Natural killer cell (primary cell): ENCODE measurements at regions not wholly inside any gene's neighbourhood (a gene's known extent, or its start where the extent isn't known, plus 50 kb on each side); places are given as distances from the start of the nearest gene placed in this dataset.

Experiments used
- ATAC-seq, 3 donors: fragments of 150-1000 bp in 2 of 3; fragments of 200-7000 bp in 1 of 3; cut with Tn5 transposase; 1 replicate in 1 of 3; 2 replicates in 2 of 3; pipeline ENCODE4 v1.10.0; 2021; ENCODE audit warnings: mild to moderate bottlenecking in 2 of 3, moderate library complexity in 2 of 3
- DNase-seq, 2 donors: peaks; one replicate each; pipeline versions ENCODE4 v3.0.0 to v3.0.0-alpha.2; 2013 to 2021; ENCODE audit warnings: mixed read lengths in 1 of 2
- H3K27ac ChIP-seq: one replicate; pipeline ENCODE4 v1.5.1; 2013; ENCODE audit warnings: mild to moderate bottlenecking, low read length
- H3K27me3 ChIP-seq: one replicate; pipeline ENCODE4 v1.6.1; 2013; ENCODE audit warnings: low read length; ENCODE audit not compliant: control insufficient read depth, insufficient read depth
- H3K36me3 ChIP-seq: one replicate; pipeline ENCODE4 v1.6.1; 2013; ENCODE audit warnings: low read length; ENCODE audit not compliant: control insufficient read depth, insufficient read depth
- H3K4me1 ChIP-seq: one replicate; pipeline ENCODE4 v1.6.1; 2013; ENCODE audit warnings: low read length; ENCODE audit not compliant: control insufficient read depth, insufficient read depth
- H3K4me3 ChIP-seq: one replicate; pipeline ENCODE4 v1.5.1; 2013; ENCODE audit warnings: low read length
- H3K9me3 ChIP-seq: one replicate; pipeline ENCODE4 v1.6.1; 2013; ENCODE audit warnings: low read length; ENCODE audit not compliant: control insufficient read depth, insufficient read depth
- H3K27ac Mint-ChIP-seq, 2 donors: one replicate each; pipeline ENCODE4 v1.8.0; 2022; ENCODE audit warnings: mild to moderate bottlenecking in 2 of 2, mixed read lengths in 2 of 2, moderate library complexity in 1 of 2
- H3K27me3 Mint-ChIP-seq, 2 donors: one replicate each; pipeline ENCODE4 v1.8.0; 2022; ENCODE audit warnings: low read depth in 2 of 2, mixed read lengths in 2 of 2
- H3K36me3 Mint-ChIP-seq: one replicate; pipeline ENCODE4 v1.8.0; 2022; ENCODE audit warnings: mixed read lengths
- H3K4me1 Mint-ChIP-seq, 2 donors: one replicate each; pipeline ENCODE4 v1.8.0; 2022; ENCODE audit warnings: mixed read lengths in 2 of 2
- H3K4me3 Mint-ChIP-seq: one replicate; pipeline ENCODE4 v1.8.0; 2022; ENCODE audit warnings: mild to moderate bottlenecking, moderate library complexity, mixed read lengths
- H3K9me3 Mint-ChIP-seq, 2 donors: one replicate each; pipeline ENCODE4 v1.8.0; 2022; ENCODE audit warnings: mixed read lengths in 2 of 2
- WGBS: methylation state at CpG from one replicate; pipeline ENCODE4 v1.1.7; 2013; ENCODE audit warnings: missing lambda C conversion rate; ENCODE audit not compliant: insufficient coverage; 5-methylcytosine and 5-hydroxymethylcytosine counted together
- intact Hi-C: fragments of 100-400 bp; cut with micrococcal nuclease; formaldehyde crosslinking; loops from one replicate; pipeline ENCODE4 v1.14.2; 2022
- TF ChIP-seq, protein P1 (sequence below): fragments of 200-600 bp; IDR thresholded peaks from one replicate; pipeline ENCODE4 v1.8.0; 2022; ENCODE audit warnings: antibody characterized with exemption

DNA sequence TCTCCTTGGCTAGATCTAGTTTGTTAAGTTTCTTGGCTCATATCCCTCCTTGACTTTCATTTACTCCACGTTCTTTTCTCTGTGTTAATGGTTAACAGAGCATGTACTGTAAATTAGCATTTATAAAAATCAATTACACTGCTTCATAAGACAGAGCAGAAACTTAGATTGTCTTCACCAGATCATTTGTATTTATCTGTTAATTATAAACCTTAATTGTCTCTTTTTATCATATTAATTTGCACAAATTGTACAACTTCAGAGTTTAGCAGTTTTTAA lies 221.2 kb upstream of the EGLN3 start:
- TF ChIP-seq, protein P1, sequence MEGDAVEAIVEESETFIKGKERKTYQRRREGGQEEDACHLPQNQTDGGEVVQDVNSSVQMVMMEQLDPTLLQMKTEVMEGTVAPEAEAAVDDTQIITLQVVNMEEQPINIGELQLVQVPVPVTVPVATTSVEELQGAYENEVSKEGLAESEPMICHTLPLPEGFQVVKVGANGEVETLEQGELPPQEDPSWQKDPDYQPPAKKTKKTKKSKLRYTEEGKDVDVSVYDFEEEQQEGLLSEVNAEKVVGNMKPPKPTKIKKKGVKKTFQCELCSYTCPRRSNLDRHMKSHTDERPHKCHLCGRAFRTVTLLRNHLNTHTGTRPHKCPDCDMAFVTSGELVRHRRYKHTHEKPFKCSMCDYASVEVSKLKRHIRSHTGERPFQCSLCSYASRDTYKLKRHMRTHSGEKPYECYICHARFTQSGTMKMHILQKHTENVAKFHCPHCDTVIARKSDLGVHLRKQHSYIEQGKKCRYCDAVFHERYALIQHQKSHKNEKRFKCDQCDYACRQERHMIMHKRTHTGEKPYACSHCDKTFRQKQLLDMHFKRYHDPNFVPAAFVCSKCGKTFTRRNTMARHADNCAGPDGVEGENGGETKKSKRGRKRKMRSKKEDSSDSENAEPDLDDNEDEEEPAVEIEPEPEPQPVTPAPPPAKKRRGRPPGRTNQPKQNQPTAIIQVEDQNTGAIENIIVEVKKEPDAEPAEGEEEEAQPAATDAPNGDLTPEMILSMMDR: no peak
- WGBS: no CpG with 5 or more reads among the region's 1 CpG
- DNase-seq (no peak), ATAC-seq (no peak)
- Mint-ChIP-seq H3K36me3 (no peaks in the 10 kb centered on the region), H3K27ac (no peak overlapping the region), H3K9me3 (no peaks in the 10 kb centered on the region), H3K4me3 (no peak overlapping the region), H3K27me3 (peaks cover 6 to 7% of the 10 kb centered on the region in 2 donors), H3K4me1 (no peaks in the 10 kb centered on the region)
- H3K4me1 ChIP-seq: no peaks in the 10 kb centered on the region
- no peaks in the 10 kb centered on the region for H3K27me3 ChIP-seq
- intact Hi-C loops: no loop called here
- no peak overlapping the region for H3K27ac ChIP-seq
- no peaks in the 10 kb centered on the region for H3K9me3 ChIP-seq
- no peak overlapping the region for H3K4me3 ChIP-seq
- H3K36me3 ChIP-seq: no peaks in the 10 kb centered on the region

DNA sequence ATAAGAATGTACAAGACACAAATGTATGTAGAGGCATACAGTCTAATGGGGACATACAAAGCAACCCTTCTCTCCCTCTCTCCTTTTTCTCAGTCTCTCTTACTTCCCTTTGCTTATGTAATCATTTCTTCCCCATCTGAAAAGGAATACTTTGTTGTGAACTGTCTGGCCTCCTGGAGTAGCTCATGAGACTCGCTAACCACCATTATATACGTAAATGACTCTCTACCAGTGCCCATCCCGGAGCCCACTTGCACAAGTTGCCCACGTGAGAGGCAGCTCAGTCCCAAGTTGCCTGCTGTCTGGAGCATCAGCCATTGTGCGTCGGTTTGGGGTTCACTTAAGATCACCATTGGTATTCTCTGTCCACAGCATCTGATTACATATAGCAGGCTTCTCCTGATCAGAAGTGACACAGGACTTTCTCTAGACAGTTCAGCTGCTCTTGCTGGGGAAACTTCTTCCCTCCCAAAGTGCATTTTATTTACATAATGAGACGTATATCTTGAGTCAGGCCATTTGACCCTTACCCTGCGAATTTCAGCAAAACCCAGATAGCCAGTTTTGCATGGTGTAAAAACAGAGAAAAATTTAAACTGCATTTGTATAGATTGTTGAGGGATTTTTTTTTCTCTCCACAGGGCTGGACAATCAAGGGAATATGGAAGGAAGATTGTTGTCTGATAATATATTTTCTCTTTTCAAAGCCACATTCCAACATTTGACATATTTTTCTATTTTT lies 220.7 kb upstream of the EGLN3 start:
- H3K36me3 ChIP-seq: no peaks in the 10 kb centered on the region
- H3K36me3 Mint-ChIP-seq: no peaks in the 10 kb centered on the region
- H3K4me3 ChIP-seq: no peak overlapping the region
- no peaks in the 10 kb centered on the region for H3K9me3 Mint-ChIP-seq
- intact Hi-C loops: no loop called here
- ATAC-seq (no peak), DNase-seq (no peak)
- H3K27me3 Mint-ChIP-seq: peaks cover 6 to 7% of the 10 kb centered on the region in 2 donors
- no peaks in the 10 kb centered on the region for H3K9me3 ChIP-seq
- H3K27me3 ChIP-seq: no peaks in the 10 kb centered on the region
- TF ChIP-seq, protein P1: no peak
- no peak overlapping the region for H3K27ac ChIP-seq
- no peaks in the 10 kb centered on the region for H3K4me1 ChIP-seq
- H3K27ac Mint-ChIP-seq: no peak overlapping the region
- WGBS: 89% methylated on average over 8 of the region's 8 CpGs
- no peak overlapping the region for H3K4me3 Mint-ChIP-seq
- no peaks in the 10 kb centered on the region for H3K4me1 Mint-ChIP-seq

DNA sequence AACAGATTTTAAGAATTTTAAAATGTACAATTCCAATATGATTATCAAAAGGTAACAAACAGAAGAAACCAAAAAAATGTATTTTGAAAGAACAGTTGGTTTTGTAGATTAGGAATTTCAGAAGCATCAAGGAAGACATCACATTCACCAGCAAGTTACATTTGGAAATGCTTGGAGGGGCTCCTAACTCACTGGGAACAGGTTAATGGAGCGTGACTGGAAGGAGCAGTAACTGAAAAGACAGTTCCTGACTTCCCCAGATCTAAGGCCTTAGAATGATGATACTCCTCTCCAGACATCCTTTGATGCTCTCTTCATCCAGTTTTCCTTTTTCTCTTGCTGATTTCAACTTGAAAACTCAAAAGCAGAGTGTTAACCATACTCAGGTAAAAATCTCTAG lies 220.0 kb upstream of the EGLN3 start:
- no peak for DNase-seq
- TF ChIP-seq, protein P1: no peak
- no peaks in the 10 kb centered on the region for H3K9me3 ChIP-seq
- H3K27ac ChIP-seq: no peak overlapping the region
- no peak for ATAC-seq
- H3K36me3 ChIP-seq: no peaks in the 10 kb centered on the region
- H3K4me3 ChIP-seq: no peak overlapping the region
- intact Hi-C loops: no loop called here
- H3K4me1 ChIP-seq: no peaks in the 10 kb centered on the region
- Mint-ChIP-seq H3K36me3 (no peaks in the 10 kb centered on the region), H3K9me3 (no peaks in the 10 kb centered on the region), H3K27me3 (peaks cover 8 to 14% of the 10 kb centered on the region in 2 donors), H3K4me1 (no peaks in the 10 kb centered on the region), H3K4me3 (no peak overlapping the region), H3K27ac (no peak overlapping the region)
- 87% methylated on average over 1 of the region's 1 CpG for WGBS
- no peaks in the 10 kb centered on the region for H3K27me3 ChIP-seq

DNA sequence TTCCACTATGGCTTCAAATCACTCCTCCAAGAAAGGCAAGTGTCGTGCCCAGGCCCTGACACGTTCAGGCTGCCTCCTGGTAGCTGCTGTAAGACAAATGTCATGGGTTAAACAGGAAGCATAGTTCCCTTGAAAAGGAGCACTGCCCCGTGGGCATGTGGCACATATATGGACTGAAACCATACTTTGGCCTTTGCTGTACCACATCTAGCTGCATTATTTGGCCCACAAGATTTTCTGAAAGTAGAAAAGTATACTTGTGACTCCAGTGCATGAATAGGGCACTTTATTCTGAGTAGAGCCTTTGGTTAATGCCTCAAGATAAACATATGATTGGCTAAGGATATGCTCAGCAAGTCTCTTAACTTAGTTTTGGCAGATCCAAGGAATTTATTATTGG lies 218.7 kb upstream of the EGLN3 start:
- Histone ChIP-seq H3K27ac (no peak overlapping the region), H3K9me3 (no peaks in the 10 kb centered on the region), H3K4me1 (no peaks in the 10 kb centered on the region), H3K36me3 (no peaks in the 10 kb centered on the region), H3K27me3 (no peaks in the 10 kb centered on the region), H3K4me3 (no peak overlapping the region)
- Mint-ChIP-seq H3K27me3 (peaks cover 11 to 20% of the 10 kb centered on the region in 2 donors), H3K36me3 (no peaks in the 10 kb centered on the region), H3K4me1 (no peaks in the 10 kb centered on the region), H3K9me3 (no peaks in the 10 kb centered on the region), H3K27ac (no peak overlapping the region), H3K4me3 (no peak overlapping the region)
- WGBS: 64% methylated on average over 3 of the region's 3 CpGs
- ATAC-seq (no peak), DNase-seq (no peak)
- intact Hi-C loops: no loop called here
- TF ChIP-seq, protein P1: no peak
